ENCODE measurements at regions not wholly inside any gene's neighbourhood (a gene's known extent, or its start where the extent isn't known, plus 50 kb on each side); places are given as distances from the start of the nearest gene placed in this dataset.

DNA sequence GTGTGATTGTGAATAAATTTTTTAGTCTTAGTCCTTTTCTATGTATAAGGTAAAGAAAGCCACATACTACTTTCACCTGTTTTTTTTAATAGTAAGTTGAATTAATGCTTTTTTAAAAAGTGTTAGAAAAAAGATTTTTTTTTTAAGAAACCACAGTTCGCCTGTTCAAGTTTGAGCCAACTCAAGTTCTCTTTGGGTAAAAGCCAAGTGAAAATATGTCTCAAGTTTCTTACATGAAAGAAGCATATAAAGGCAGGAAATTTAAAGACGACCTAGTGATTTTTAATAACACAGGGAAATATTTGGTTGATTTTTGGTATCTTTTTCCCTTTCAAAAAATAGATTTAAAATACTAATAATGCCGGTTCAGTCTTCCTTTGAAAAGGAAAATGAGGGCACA is 369.9 kb upstream of the NR3C2 start:
- TF ChIP-seq, protein P1, sequence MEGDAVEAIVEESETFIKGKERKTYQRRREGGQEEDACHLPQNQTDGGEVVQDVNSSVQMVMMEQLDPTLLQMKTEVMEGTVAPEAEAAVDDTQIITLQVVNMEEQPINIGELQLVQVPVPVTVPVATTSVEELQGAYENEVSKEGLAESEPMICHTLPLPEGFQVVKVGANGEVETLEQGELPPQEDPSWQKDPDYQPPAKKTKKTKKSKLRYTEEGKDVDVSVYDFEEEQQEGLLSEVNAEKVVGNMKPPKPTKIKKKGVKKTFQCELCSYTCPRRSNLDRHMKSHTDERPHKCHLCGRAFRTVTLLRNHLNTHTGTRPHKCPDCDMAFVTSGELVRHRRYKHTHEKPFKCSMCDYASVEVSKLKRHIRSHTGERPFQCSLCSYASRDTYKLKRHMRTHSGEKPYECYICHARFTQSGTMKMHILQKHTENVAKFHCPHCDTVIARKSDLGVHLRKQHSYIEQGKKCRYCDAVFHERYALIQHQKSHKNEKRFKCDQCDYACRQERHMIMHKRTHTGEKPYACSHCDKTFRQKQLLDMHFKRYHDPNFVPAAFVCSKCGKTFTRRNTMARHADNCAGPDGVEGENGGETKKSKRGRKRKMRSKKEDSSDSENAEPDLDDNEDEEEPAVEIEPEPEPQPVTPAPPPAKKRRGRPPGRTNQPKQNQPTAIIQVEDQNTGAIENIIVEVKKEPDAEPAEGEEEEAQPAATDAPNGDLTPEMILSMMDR (optimal IDR thresholded peaks at IDR 0.05 in 1 of 3, IDR thresholded peaks at IDR 0.05 in 1 of 3, conservative IDR thresholded peaks at IDR 0.05 in 1 of 3; ENCODE audit: extremely low read depth in 1 of 3, insufficient read depth in 2 of 3, low read length in 3 of 3), result no peak
- TF ChIP-seq EZH2 (IDR thresholded peaks at IDR 0.05; ENCODE audit: low read length), result no peak
